Thyroid gland (tissue), 4 donors: ENCODE measurements at regions not wholly inside any gene's neighbourhood (a gene's known extent, or its start where the extent isn't known, plus 50 kb on each side); places are given as distances from the start of the nearest gene placed in this dataset.
A peak's percentile ranks its signal among the peaks of the same experiment; 100 is the strongest.

Experiments
- DNase-seq, 2 donors: peaks; one replicate each; pipeline ENCODE4 v3.0.0-alpha.2; 2019
- H3K27ac ChIP-seq, 3 donors: fragments of 200-600 bp; sonication (generic); 1 replicate in 2 of 3; 2 replicates in 1 of 3; pipeline ENCODE4 v1.5.1; 2016 to 2019; ENCODE audit warnings: mild to moderate bottlenecking in 1 of 3, moderate library complexity in 1 of 3
- H3K27me3 ChIP-seq: fragments of 200-600 bp; sonication (generic); one replicate; pipeline ENCODE4 v1.5.1; 2019
- H3K36me3 ChIP-seq, 2 donors: fragments of 200-600 bp; sonication (generic); one replicate each; pipeline ENCODE4 v1.5.1; 2016 to 2019
- H3K4me1 ChIP-seq, 2 donors: fragments of 200-600 bp; sonication (generic); one replicate each; pipeline ENCODE4 v1.5.1; 2017 to 2019
- H3K4me3 ChIP-seq, 3 donors: fragments of 200-600 bp; sonication (generic); replicated peaks in 1 of 3; 1 replicate in 2 of 3; 2 replicates in 1 of 3; pipeline ENCODE4 v1.5.1; 2016; ENCODE audit warnings: mild to moderate bottlenecking in 1 of 3
- H3K9me3 ChIP-seq: fragments of 200-600 bp; sonication (generic); one replicate; pipeline ENCODE4 v1.5.1; 2017
- CTCF ChIP-seq, 6 experiments: fragments of 200-600 bp in 3 of 6; fragments of 450-650 bp in 3 of 6; sonication (generic) in 3 of 6; IDR thresholded peaks; one replicate each; pipeline ENCODE4 v1.5.1; 2016 to 2019; ENCODE audit warnings: antibody characterized with exemption in 6 of 6, mild to moderate bottlenecking in 2 of 6, inconsistent platforms in 1 of 6, moderate library complexity in 1 of 6
- POLR2A ChIP-seq, 2 donors: fragments of 450-650 bp; IDR thresholded peaks; one replicate each; pipeline ENCODE4 v1.6.1; 2017; ENCODE audit warnings: antibody characterized with exemption in 2 of 2, mild to moderate bottlenecking in 2 of 2, moderate library complexity in 1 of 2
- WGBS, 2 donors: methylation state at CpG; one replicate each; pipeline ENCODE4 v1.1.5; 2017; 5-methylcytosine and 5-hydroxymethylcytosine counted together
- intact Hi-C: fragments of 100-400 bp; cut with DNase I; formaldehyde crosslinking; loops from one replicate; pipeline ENCODE4 v1.15.1; 2023

GRCh38 chr17:77740481-77740880 lies 218.0 kb upstream of the TNRC6C start:
- Histone ChIP-seq H3K36me3 (no peaks in the 10 kb centered on the region), H3K27ac (no peak overlapping the region), H3K4me1 (peaks cover 7 to 20% of the 10 kb centered on the region in 2 donors), H3K9me3 (no peaks in the 10 kb centered on the region), H3K27me3 (no peaks in the 10 kb centered on the region), H3K4me3 (no peak overlapping the region)
- intact Hi-C loops, result no loop called here
- WGBS, 2 donors, result 73 to 81% methylated on average over 7 of the region's 7 CpGs
- no peak for DNase-seq
- TF ChIP-seq POLR2A (IDR thresholded peaks at IDR 0.05), result no peak
- TF ChIP-seq CTCF (IDR thresholded peaks at IDR 0.05), result no peak

DNA sequence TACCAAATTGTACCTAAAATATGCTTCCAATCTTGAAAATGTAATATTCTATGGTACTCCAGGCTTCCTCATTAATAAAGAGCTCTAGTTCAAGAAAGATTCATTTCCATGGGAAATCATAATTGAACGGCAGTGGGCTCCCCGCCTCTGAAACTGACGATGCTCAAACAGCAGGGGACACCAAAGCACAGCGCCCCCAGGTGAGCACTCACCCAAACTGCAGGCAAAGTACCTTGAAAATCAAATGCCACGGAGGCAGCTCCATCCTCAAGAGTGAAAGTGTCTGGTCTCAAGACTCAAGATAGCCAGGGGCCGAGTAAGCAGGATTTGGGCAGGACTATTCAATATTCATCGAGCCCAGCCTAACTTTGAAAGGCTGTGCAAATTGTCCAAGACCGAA lies 217.4 kb upstream of the TNRC6C start:
- WGBS, 2 donors, result 62 to 64% methylated on average over 8 of the region's 8 CpGs
- Histone ChIP-seq H3K9me3 (no peaks in the 10 kb centered on the region), H3K27me3 (no peaks in the 10 kb centered on the region), H3K4me3 (no peak overlapping the region), H3K36me3 (no peaks in the 10 kb centered on the region), H3K27ac (no peak overlapping the region), H3K4me1 (peaks cover 4 to 14% of the 10 kb centered on the region in 2 donors)
- intact Hi-C loops, result no loop called here
- TF ChIP-seq POLR2A (IDR thresholded peaks at IDR 0.05) (no peak), CTCF (IDR thresholded peaks at IDR 0.05) (peak in 1 of 6 experiments; percentile 10)
- DNase-seq, result no peak

DNA sequence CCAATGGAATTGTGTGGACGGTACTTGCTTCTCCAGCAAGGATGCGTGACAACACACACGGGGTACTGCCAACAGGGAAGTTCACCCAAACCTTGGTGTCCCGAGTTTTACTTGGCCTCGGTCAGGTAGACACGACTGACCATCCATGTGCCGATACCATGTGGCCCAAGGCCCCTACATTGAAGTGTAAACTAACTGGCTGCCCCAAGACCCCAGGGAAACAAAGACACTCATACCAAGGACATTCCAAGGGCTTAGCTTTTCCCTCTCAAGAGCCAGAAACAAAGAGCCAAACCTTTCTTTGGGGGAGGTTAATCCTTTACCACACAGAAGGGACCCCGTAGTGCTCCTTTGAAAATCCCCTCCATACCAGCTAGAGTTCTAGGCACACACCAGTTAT lies 215.9 kb upstream of the TNRC6C start:
- peaks cover 0 to 11% of the 10 kb centered on the region in 2 donors for H3K4me1 ChIP-seq
- no peak overlapping the region for H3K4me3 ChIP-seq
- no peaks in the 10 kb centered on the region for H3K9me3 ChIP-seq
- H3K27me3 ChIP-seq, result no peaks in the 10 kb centered on the region
- H3K36me3 ChIP-seq, result no peaks in the 10 kb centered on the region
- DNase-seq, result no peak
- TF ChIP-seq POLR2A (IDR thresholded peaks at IDR 0.05) (no peak), CTCF (IDR thresholded peaks at IDR 0.05) (no peak)
- 85 to 90% methylated on average over 8 of the region's 8 CpGs for WGBS, 2 donors
- intact Hi-C loops, result no loop called here
- H3K27ac ChIP-seq, result no peak overlapping the region

GRCh38 chr17:77744066-77744988 lies 214.2 kb upstream of the TNRC6C start:
- H3K4me3 ChIP-seq, result no peak overlapping the region
- no peak for TF ChIP-seq POLR2A (IDR thresholded peaks at IDR 0.05)
- TF ChIP-seq CTCF (IDR thresholded peaks at IDR 0.05), result no peak
- no peak for DNase-seq
- no peak overlapping the region for H3K27ac ChIP-seq
- H3K36me3 ChIP-seq, result no peaks in the 10 kb centered on the region
- no peaks in the 10 kb centered on the region for H3K9me3 ChIP-seq
- peaks cover 0 to under 1% of the 10 kb centered on the region in 2 donors for H3K4me1 ChIP-seq
- WGBS, 2 donors, result 81 to 89% methylated on average over 21 of the region's 21 CpGs
- H3K27me3 ChIP-seq, result no peaks in the 10 kb centered on the region
- intact Hi-C loops, result no loop called here

GRCh38 chr17:77745702-77746101 lies 212.8 kb upstream of the TNRC6C start:
- DNase-seq, result no peak
- Histone ChIP-seq H3K36me3 (no peaks in the 10 kb centered on the region), H3K4me1 (no peaks in the 10 kb centered on the region), H3K9me3 (no peaks in the 10 kb centered on the region), H3K27me3 (no peaks in the 10 kb centered on the region), H3K4me3 (no peak overlapping the region), H3K27ac (no peak overlapping the region)
- intact Hi-C loops, result no loop called here
- TF ChIP-seq POLR2A (IDR thresholded peaks at IDR 0.05) (no peak), CTCF (IDR thresholded peaks at IDR 0.05) (no peak)
- WGBS, 2 donors, result 97 to 100% methylated on average over 2 of the region's 2 CpGs
